K562 (cell line): ENCODE measurements at regions not wholly inside any gene's neighbourhood (a gene's known extent, or its start where the extent isn't known, plus 50 kb on each side); places are given as distances from the start of the nearest gene placed in this dataset.

Experiments used
- ATAC-seq: fragments of 200-7000 bp; cut with Tn5 transposase; 3 replicates; pipeline ENCODE4 v1.9.1; 2020; ENCODE audit warnings: moderate library complexity
- BruUV-seq: library from RNA; stranded (reverse); fragments of 400-500 nt; replicated peaks from 2 replicates; lab custom pipeline; 2021; lab: Mats Ljungman, UMichigan
- CTCF ChIA-PET: fragments of 300-600 bp; formaldehyde crosslinking; extraction: SDS; loops from one replicate; lab custom pipeline; 2021; ENCODE audit warnings: low intra/inter-chr PET ratio; lab: Yijun Ruan, JAX
- POLR2A ChIA-PET: fragments of 300-600, 350-650 bp; sonication (Branson Sonifier 250); formaldehyde crosslinking; extraction: SDS; loops from one replicate; lab custom pipeline; 2021; ENCODE audit warnings: antibody characterized with exemption, inconsistent platforms; lab: Yijun Ruan, JAX
- DNase-seq, 4 experiments: peaks; one replicate each; pipeline versions ENCODE4 v3.0.0 to v3.0.0-alpha.2; 2011 to 2018; ENCODE audit warnings: low spot score in 3 of 4, mixed read lengths in 3 of 4; ENCODE audit errors: extremely low read depth in 1 of 4
- FAIRE-seq: peaks from 2 replicates; lab custom pipeline; 2011; peaks lifted over from hg19 to GRCh38; lab: Jason Lieb, UNC
- H2AFZ ChIP-seq: 2 replicates; pipeline ENCODE4 v1.6.0; 2011; ENCODE audit warnings: low read depth, low read length, control low read depth, inconsistent platforms
- H3K27ac ChIP-seq: fragments of 200-600 bp; 3 replicates; pipeline ENCODE4 v1.8.0; 2011; ENCODE audit warnings: low read depth, mild to moderate bottlenecking, control low read depth, inconsistent platforms, low read length, moderate library complexity, mixed read lengths; ENCODE audit errors: extremely low read depth
- H3K27me3 ChIP-seq, 2 experiments: fragments of 300-600 bp in 1 of 2; 2 replicates in 1 of 2; 3 replicates in 1 of 2; pipeline versions ENCODE4 v1.6.0 to v1.8.0; 2011; ENCODE audit warnings: inconsistent platforms in 2 of 2, low read length in 2 of 2, mild to moderate bottlenecking in 1 of 2, mixed read lengths in 1 of 2, moderate library complexity in 1 of 2; ENCODE audit not compliant: control insufficient read depth in 2 of 2, insufficient read depth in 2 of 2
- H3K36me3 ChIP-seq: fragments of 300-600 bp; 3 replicates; pipeline ENCODE4 v1.8.0; 2011; ENCODE audit warnings: mild to moderate bottlenecking, low read length, inconsistent platforms; ENCODE audit not compliant: control insufficient read depth, insufficient read depth
- H3K4me1 ChIP-seq, 2 experiments: fragments of 200-600 bp in 1 of 2; replicated peaks in 1 of 2; 2 replicates in 1 of 2; 3 replicates in 1 of 2; pipeline versions ENCODE4 v1.5.1 to v1.8.0; 2011; ENCODE audit warnings: inconsistent platforms in 2 of 2, low read length in 2 of 2, mild to moderate bottlenecking in 1 of 2, mixed read lengths in 1 of 2, moderate library complexity in 1 of 2; ENCODE audit not compliant: control insufficient read depth in 2 of 2, insufficient read depth in 2 of 2
- H3K4me2 ChIP-seq: 2 replicates; pipeline ENCODE4 v1.6.1; 2011; ENCODE audit warnings: low read length, control low read depth, inconsistent platforms, mixed read lengths; ENCODE audit not compliant: insufficient read depth
- H3K4me3 ChIP-seq: fragments of 200-600 bp; sonication (generic), shearing (Covaris generic); 2 replicates; pipeline ENCODE4 v1.5.1; 2016; ENCODE audit warnings: control low read depth, inconsistent platforms
- H3K79me2 ChIP-seq: fragments of 200-600 bp; 3 replicates; pipeline ENCODE4 v1.8.0; 2011; ENCODE audit warnings: low read length, inconsistent platforms; ENCODE audit not compliant: control insufficient read depth, insufficient read depth
- H3K9ac ChIP-seq, 2 experiments: 2 replicates each; pipeline versions ENCODE4 v1.6.0 to v1.6.1; 2011; ENCODE audit warnings: low read depth in 2 of 2, low read length in 2 of 2, control low read depth in 1 of 2, inconsistent platforms in 1 of 2, mild to moderate bottlenecking in 1 of 2, mixed read lengths in 1 of 2; ENCODE audit not compliant: insufficient read depth in 1 of 2
- H3K9me1 ChIP-seq: one replicate; pipeline ENCODE4 v1.6.0; 2011; ENCODE audit warnings: inconsistent platforms, mild to moderate bottlenecking, low read length, moderate library complexity; ENCODE audit not compliant: control insufficient read depth, insufficient read depth
- H3K9me3 ChIP-seq: replicated peaks from 2 replicates; pipeline ENCODE4 v1.5.1; 2011; ENCODE audit warnings: low read depth, low read length, inconsistent platforms; ENCODE audit not compliant: control insufficient read depth, insufficient read depth
- H4K20me1 ChIP-seq: replicated peaks from 2 replicates; pipeline ENCODE4 v1.6.1; 2011; ENCODE audit warnings: low read length, inconsistent platforms, mixed read lengths; ENCODE audit not compliant: control insufficient read depth, insufficient read depth
- CC2D1A ChIP-seq: fragments of 450-650 bp; IDR thresholded peaks from 2 replicates; pipeline ENCODE4 v1.6.1; 2017; ENCODE audit warnings: mild to moderate bottlenecking
- CEBPB ChIP-seq: fragments of 450-650 bp; IDR thresholded peaks from 2 replicates; pipeline ENCODE4 v1.6.1; 2016; ENCODE audit warnings: missing genetic modification characterization, missing compliant biosample characterization
- CLOCK ChIP-seq: fragments of 250-450 bp; sonication (Bioruptor Pico); IDR thresholded peaks from 2 replicates; pipeline ENCODE4 v1.4.0; 2020; ENCODE audit warnings: mild to moderate bottlenecking, moderate library complexity, borderline replicate concordance
- FOXA1 ChIP-seq: fragments of 450-650 bp; IDR thresholded peaks from 2 replicates; pipeline ENCODE4 v1.6.1; 2016; ENCODE audit warnings: mild to moderate bottlenecking, borderline replicate concordance
- FOXJ3 ChIP-seq: sonication (generic); formaldehyde crosslinking; IDR thresholded peaks from 2 replicates; pipeline ENCODE4 v1.4.0; 2020; ENCODE audit warnings: mild to moderate bottlenecking, missing genetic modification reagents
- HDAC2 ChIP-seq: fragments of 450-650 bp; IDR thresholded peaks from 2 replicates; pipeline ENCODE4 v1.6.1; 2016; ENCODE audit warnings: mild to moderate bottlenecking
- JUN ChIP-seq, 2 experiments: sonication (generic) in 1 of 2; formaldehyde crosslinking in 1 of 2; IDR thresholded peaks; 2 replicates each; pipeline versions ENCODE4 v1.6.1 to v1.8.0; 2012 to 2022; ENCODE audit warnings: borderline replicate concordance in 2 of 2, mild to moderate bottlenecking in 2 of 2, improper control_type of control experiment in 1 of 2, low read depth in 1 of 2, low read length in 1 of 2, missing genetic modification reagents in 1 of 2
- MCM2 ChIP-seq: fragments of 450-650 bp; IDR thresholded peaks from 2 replicates; pipeline ENCODE4 v1.6.1; 2017; ENCODE audit warnings: low read depth, mild to moderate bottlenecking
- MYC ChIP-seq, 2 experiments: fragments of 250-450 bp in 1 of 2; sonication (Bioruptor Pico) in 1 of 2; IDR thresholded peaks; 2 replicates each; pipeline versions ENCODE4 v1.5.1 to v1.6.1; 2012 to 2021; ENCODE audit warnings: low read depth in 2 of 2, borderline replicate concordance in 1 of 2, improper control_type of control experiment in 1 of 2, low read length in 1 of 2, mild to moderate bottlenecking in 1 of 2, moderate library complexity in 1 of 2
- NFATC3 ChIP-seq: fragments of 450-650 bp; IDR thresholded peaks from 2 replicates; pipeline ENCODE4 v1.6.1; 2017; ENCODE audit warnings: mild to moderate bottlenecking
- ZNF609 ChIP-seq: sonication (generic); formaldehyde crosslinking; IDR thresholded peaks from 2 replicates; pipeline ENCODE4 v1.8.1; 2023; ENCODE audit warnings: missing genetic modification reagents, mild to moderate bottlenecking, borderline replicate concordance
- WGBS: fragments of 100-300 bp; shearing (Covaris generic); methylation state at CpG from one replicate; pipeline ENCODE4 v1.1.6; 2016; ENCODE audit warnings: low coverage, mixed read lengths; ENCODE audit not compliant: insufficient coverage; ENCODE audit errors: missing lambda C conversion rate; 5-methylcytosine and 5-hydroxymethylcytosine counted together
- in situ Hi-C: fragments of 300-500 bp; cut with MboI; formaldehyde crosslinking; loops from 4 replicates; pipeline ENCODE4 v1.15.0; 2018; ENCODE audit warnings: inconsistent platforms, mixed read lengths
- intact Hi-C: fragments of 100-400 bp; cut with micrococcal nuclease; formaldehyde crosslinking; loops from 2 replicates; pipeline ENCODE4 v1.14.2; 2022
- TF ChIP-seq, protein P1 (sequence below): fragments of 450-650 bp; formaldehyde crosslinking; IDR thresholded peaks from 2 replicates; pipeline ENCODE4 v1.4.0; 2022; ENCODE audit warnings: missing genetic modification characterization
- TF ChIP-seq, protein P2 (sequence below): sonication (generic); formaldehyde crosslinking; IDR thresholded peaks from 2 replicates; pipeline ENCODE4 v1.9.0; 2022; ENCODE audit warnings: mild to moderate bottlenecking, missing genetic modification reagents

DNA sequence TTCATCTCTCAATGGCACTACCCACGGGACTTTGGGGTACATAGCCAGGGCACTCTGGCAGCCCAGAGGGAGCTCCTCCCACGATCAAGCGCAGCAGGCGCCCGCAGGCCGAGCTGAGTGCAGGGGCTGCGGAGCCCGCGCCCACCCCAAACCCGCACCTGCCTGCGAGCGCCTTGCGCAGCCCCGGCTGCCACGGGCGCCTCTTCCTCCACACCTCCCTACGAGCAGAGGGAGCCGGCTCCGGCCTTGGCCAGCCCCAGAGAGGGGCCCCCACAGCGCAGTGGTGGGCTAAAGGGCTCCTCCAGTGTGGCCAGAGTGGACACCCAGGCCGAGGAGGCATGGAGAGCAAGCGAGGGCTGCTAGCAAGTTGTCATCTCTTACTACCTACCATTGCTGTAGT is 165.2 kb downstream of the UBE2E3 start:
- BruUV-seq, result no TSS peak
- H3K9me3 ChIP-seq, result no peaks in the 10 kb centered on the region; the same call in 1 of the 2 replicates
- no peaks in the 10 kb centered on the region for H3K9me1 ChIP-seq
- H4K20me1 ChIP-seq, result no peaks in the 10 kb centered on the region
- CTCF ChIA-PET, result no interaction called here
- in situ Hi-C loops (no loop called here), intact Hi-C loops (no loop called here)
- no peak overlapping the region for H2AFZ ChIP-seq
- no peak overlapping the region for H3K4me2 ChIP-seq
- POLR2A ChIA-PET, result no interaction called here
- H3K9ac ChIP-seq, result no peak overlapping the region
- ATAC-seq, result no peak
- H3K36me3 ChIP-seq, result no peaks in the 10 kb centered on the region
- no peak overlapping the region for H3K27ac ChIP-seq
- no peaks in the 10 kb centered on the region for H3K4me1 ChIP-seq
- no peaks in the 10 kb centered on the region for H3K79me2 ChIP-seq
- DNase-seq, result no peak
- no peak overlapping the region for H3K4me3 ChIP-seq
- no peak for FAIRE-seq
- 7% methylated on average over 22 of the region's 22 CpGs for WGBS
- no peaks in the 10 kb centered on the region for H3K27me3 ChIP-seq
- TF ChIP-seq CC2D1A (no peak), MCM2 (no peak), JUN (IDR thresholded peaks at IDR 0.05; ENCODE audit: borderline replicate concordance, low read depth, low read length) (no peak), JUN (CRISPR knock-in tag; IDR thresholded peaks at IDR 0.05; ENCODE audit: borderline replicate concordance) (no peak), FOXJ3 (no peak), FOXA1 (no peak), MYC (IDR thresholded peaks at IDR 0.05; ENCODE audit: low read depth, low read length) (no peak), MYC (CRISPR knock-in tag; IDR thresholded peaks at IDR 0.05; ENCODE audit: borderline replicate concordance, low read depth) (no peak), NFATC3 (no peak), HDAC2 (no peak), CLOCK (CRISPR knock-in tag) (no peak), ZNF609 (CRISPR knock-in tag) (no peak), CEBPB (tag) (no peak)
- TF ChIP-seq, protein P1, sequence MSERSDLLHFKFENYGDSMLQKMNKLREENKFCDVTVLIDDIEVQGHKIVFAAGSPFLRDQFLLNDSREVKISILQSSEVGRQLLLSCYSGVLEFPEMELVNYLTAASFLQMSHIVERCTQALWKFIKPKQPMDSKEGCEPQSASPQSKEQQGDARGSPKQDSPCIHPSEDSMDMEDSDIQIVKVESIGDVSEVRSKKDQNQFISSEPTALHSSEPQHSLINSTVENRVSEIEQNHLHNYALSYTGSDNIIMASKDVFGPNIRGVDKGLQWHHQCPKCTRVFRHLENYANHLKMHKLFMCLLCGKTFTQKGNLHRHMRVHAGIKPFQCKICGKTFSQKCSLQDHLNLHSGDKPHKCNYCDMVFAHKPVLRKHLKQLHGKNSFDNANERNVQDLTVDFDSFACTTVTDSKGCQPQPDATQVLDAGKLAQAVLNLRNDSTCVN (CRISPR knock-in tag), result no peak
- TF ChIP-seq, protein P2, sequence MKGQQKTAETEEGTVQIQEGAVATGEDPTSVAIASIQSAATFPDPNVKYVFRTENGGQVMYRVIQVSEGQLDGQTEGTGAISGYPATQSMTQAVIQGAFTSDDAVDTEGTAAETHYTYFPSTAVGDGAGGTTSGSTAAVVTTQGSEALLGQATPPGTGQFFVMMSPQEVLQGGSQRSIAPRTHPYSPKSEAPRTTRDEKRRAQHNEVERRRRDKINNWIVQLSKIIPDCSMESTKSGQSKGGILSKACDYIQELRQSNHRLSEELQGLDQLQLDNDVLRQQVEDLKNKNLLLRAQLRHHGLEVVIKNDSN, result no peak
